ENCODE measurements at regions not wholly inside any gene's neighbourhood (a gene's known extent, or its start where the extent isn't known, plus 50 kb on each side); places are given as distances from the start of the nearest gene placed in this dataset.

DNA sequence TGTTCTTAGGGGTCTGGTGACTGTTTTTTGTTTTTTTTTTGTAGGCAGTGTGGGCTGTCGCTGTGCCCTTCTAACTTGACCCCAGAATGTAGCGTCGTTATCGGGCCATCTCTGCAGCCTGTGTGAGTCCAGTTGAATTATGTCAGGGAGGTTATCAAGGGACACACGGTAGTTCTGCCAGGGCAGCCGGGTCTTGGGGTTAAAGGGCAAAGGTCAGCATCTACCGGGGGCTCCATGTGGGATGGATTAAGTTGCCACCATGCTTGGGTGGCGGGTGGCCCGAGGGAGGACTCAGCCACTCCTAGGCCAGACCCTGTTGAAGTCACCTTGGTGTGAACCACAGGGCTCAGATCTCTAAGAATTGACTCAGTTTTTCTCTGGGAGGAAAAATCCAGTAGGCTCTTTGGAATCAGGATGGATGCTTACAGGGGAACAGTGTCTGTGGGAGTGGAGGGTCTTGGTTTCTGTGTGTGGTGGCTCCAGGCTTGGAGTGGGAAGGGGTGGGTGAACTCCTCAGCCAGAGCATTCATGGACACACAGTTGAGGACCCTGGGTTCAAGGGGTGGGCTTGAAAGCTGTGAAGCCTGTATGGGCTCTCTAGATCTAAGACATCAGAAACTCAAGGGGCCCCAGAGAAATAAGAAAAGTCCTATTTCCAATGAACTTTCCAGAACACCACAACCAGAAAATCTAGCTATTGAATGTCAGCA is 191.7 kb downstream of the IRF8 start:
- no peak for TF ChIP-seq EZH2 (IDR thresholded peaks at IDR 0.05; ENCODE audit: borderline replicate concordance, control insufficient read depth, low read depth, low read length)
- TF ChIP-seq, protein P1, sequence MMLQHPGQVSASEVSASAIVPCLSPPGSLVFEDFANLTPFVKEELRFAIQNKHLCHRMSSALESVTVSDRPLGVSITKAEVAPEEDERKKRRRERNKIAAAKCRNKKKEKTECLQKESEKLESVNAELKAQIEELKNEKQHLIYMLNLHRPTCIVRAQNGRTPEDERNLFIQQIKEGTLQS (IDR thresholded peaks at IDR 0.05; ENCODE audit: borderline replicate concordance, extremely low read depth, low read depth, low read length), result no peak

All from GM12878 (cell line).